ENCODE measurements at regions not wholly inside any gene's neighbourhood (a gene's known extent, or its start where the extent isn't known, plus 50 kb on each side); places are given as distances from the start of the nearest gene placed in this dataset.

DNA sequence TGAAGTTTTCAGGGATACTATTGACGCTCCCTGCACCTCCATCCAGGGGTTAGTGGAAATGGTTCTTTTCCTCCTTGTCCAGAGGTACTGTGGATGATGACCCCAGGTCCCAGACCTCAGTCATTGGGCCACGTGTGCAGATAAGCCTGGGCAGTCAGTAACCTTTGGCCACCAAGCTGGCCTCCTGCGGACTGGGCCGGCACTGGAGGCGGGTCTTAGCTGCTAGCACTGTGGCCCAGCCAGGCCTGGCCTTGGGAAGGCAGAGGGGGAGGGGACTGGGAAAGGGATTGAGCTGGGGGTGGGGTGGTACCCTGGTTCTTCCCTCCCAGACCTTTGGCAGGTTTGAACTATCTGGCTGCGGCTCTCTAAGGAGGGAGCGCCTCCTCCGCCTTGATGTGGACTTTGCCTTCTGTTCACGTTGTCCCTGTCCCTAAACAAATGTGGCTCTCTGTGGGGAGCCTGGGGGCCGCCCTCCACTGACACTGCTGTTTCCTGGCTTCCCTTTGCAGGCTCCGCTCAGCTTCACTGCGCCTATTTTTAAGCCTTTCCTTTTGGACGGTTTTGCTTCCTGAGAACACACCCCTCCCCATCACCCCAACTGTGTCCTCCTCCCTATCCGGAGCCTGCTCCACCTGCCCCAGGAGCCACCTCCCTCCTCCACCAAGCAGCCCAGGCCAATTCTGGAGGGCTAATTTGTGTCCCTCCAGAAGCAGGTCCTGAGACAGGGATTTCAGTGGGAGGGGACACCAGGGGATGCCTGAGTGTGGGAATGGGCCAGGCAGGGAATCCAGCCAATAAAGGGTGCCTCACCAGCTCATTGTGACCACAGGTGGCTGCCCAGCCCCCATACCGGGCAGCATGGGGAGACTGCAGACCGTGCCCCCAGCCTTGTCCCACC, 251.9 kb downstream of the SEC14L1 start:
- H3K9me3 Mint-ChIP-seq, result no peaks in the 10 kb centered on the region
- ATAC-seq (replicated peaks; ENCODE audit: extremely low read depth, poor library complexity, severe bottlenecking) (no peak), DNase-seq (ENCODE audit: low spot score in 2 of 2) (no peak)
- H3K4me1 Mint-ChIP-seq, result peaks cover 85% of the 10 kb centered on the region
- peak overlapping the region; percentile 55 for H3K4me3 Mint-ChIP-seq
- H3K27ac Mint-ChIP-seq (ENCODE audit: low read depth), result peak overlapping the region; percentile 71
- no peaks in the 10 kb centered on the region for H3K27me3 Mint-ChIP-seq
- peaks cover 8% of the 10 kb centered on the region for H3K36me3 Mint-ChIP-seq (ENCODE audit: insufficient read depth)

DNA sequence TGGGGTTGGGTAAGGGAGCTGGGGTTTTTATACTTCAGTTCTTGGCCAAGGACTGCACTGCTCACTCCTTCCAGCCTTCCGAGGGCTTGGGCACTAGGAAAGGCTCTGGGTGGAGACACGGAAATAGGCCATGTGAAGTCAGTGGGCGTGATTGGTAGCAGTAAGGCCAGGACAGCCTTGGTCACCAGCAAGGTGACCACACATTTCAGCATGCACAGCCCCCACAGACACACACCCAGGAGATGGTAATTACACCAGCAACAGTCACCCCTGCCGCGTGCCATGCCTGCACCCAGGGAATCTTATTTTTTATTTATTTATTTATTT, 252.5 kb downstream of the SEC14L1 start:
- no peak for DNase-seq (ENCODE audit: low spot score in 2 of 2)
- no peaks in the 10 kb centered on the region for H3K9me3 Mint-ChIP-seq
- peak overlapping the region; percentile 55 for H3K4me3 Mint-ChIP-seq
- H3K27ac Mint-ChIP-seq (ENCODE audit: low read depth), result no peak overlapping the region
- ATAC-seq (replicated peaks; ENCODE audit: extremely low read depth, poor library complexity, severe bottlenecking), result no peak
- H3K4me1 Mint-ChIP-seq, result peaks cover 86% of the 10 kb centered on the region
- peaks cover 5% of the 10 kb centered on the region for H3K36me3 Mint-ChIP-seq (ENCODE audit: insufficient read depth)
- H3K27me3 Mint-ChIP-seq, result no peaks in the 10 kb centered on the region

DNA sequence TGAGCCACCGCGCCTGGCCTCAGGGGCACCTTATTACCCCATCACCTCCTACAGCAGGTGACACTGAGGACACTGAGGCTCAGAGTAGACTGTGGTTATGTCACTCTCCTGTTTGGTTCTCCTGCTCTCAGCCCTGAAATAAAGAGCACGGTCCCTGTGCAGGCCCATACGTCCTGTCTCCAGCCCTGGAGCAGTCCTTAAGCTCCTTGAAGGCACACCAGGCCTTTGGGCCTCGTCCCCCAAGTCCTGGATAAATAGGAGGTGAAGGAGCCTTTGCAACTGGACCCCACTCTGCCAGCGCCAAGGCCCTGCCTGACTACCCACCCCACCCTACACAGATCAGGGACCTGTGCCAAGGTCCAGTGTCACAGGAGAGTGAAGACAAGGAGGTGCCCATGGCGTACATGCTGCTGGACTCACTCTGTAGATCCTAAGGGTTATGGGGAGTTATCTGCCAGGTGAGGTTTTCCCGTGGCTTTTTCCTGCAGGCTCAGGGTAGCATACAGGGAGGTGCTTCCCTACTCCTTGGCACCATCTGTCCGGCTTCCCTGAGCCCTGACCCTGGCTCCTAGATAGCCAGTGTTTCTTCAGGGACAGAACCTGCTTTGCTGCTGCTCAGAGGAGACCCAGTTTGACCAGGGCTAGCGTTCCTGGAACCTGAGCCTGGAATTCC, 253.2 kb downstream of the SEC14L1 start:
- H3K27ac Mint-ChIP-seq (ENCODE audit: low read depth), result peak overlapping the region; percentile 44
- no peaks in the 10 kb centered on the region for H3K9me3 Mint-ChIP-seq
- H3K4me1 Mint-ChIP-seq, result peaks cover 86% of the 10 kb centered on the region
- no peak overlapping the region for H3K4me3 Mint-ChIP-seq
- H3K36me3 Mint-ChIP-seq (ENCODE audit: insufficient read depth), result peaks cover 5% of the 10 kb centered on the region
- DNase-seq (ENCODE audit: low spot score in 2 of 2) (no peak), ATAC-seq (replicated peaks; ENCODE audit: extremely low read depth, poor library complexity, severe bottlenecking) (no peak)
- no peaks in the 10 kb centered on the region for H3K27me3 Mint-ChIP-seq

DNA sequence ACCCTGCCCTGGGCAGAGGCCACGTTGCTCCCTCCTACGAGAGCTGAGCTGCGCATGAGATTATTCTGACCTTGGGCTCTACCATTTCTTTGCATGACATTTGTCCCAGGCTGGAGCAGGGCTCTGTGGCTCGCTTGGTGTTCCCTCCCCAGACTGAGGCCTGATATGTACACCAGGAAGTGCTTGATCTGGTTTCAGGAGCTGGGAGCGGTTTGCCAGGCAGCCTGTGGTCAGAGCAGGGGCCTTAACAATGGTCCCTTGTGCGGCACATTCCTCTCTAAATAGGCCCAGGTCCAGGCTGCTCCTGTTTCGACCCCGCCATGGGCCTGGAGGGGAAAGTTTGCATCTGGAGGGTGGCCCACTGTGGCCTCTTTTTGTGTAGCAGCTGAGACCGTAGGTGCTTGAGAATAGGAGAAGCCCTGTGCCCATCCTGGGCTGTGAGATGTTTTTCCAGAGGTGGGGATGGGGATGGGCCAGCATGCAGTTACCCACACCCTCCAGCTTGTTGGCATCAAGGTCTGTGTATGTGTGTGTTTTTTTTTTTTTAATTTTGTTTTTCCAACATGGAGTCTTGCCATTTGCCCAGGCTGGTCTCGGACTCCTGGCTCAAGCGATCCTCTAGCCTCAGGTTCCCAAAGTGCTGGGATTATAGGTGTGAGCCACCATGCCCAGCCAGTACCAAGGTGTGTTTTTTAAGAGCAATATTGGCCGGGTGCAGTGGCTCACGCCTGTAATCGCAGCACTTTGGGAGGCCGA, 253.9 kb downstream of the SEC14L1 start:
- Mint-ChIP-seq H3K4me3 (no peak overlapping the region), H3K9me3 (no peaks in the 10 kb centered on the region), H3K36me3 (ENCODE audit: insufficient read depth) (peaks cover 2% of the 10 kb centered on the region), H3K27me3 (no peaks in the 10 kb centered on the region), H3K27ac (ENCODE audit: low read depth) (no peak overlapping the region), H3K4me1 (peaks cover 86% of the 10 kb centered on the region)
- ATAC-seq (replicated peaks; ENCODE audit: extremely low read depth, poor library complexity, severe bottlenecking) (no peak), DNase-seq (ENCODE audit: low spot score in 2 of 2) (no peak)

DNA sequence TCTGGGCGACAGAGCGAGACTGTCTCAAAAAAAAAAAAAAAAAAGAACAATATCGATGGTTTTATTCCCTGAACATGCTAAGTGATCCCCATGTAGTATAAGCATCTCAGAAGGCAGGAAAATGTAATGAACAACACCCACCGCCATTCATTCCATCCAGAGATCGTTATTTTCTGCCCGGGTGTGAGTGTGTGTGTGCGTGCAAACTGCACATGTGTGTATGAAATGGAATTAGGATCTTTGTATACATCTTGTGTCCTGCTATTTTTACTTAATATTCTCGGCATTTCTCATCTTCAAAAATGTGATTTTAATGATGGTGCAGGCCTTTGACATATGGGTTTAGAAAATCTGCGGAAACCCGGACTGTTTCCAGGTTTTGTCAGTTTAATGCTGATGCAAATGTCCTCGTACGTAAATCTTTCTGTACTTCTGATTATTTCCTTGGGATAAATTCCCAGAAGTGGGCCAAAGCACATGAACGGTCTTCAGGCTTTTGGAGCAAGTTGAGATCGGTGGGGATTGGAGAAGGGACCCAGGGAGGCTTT, 254.8 kb downstream of the SEC14L1 start:
- no peaks in the 10 kb centered on the region for H3K9me3 Mint-ChIP-seq
- H3K36me3 Mint-ChIP-seq (ENCODE audit: insufficient read depth), result peaks cover 4% of the 10 kb centered on the region
- no peak overlapping the region for H3K27ac Mint-ChIP-seq (ENCODE audit: low read depth)

DNA sequence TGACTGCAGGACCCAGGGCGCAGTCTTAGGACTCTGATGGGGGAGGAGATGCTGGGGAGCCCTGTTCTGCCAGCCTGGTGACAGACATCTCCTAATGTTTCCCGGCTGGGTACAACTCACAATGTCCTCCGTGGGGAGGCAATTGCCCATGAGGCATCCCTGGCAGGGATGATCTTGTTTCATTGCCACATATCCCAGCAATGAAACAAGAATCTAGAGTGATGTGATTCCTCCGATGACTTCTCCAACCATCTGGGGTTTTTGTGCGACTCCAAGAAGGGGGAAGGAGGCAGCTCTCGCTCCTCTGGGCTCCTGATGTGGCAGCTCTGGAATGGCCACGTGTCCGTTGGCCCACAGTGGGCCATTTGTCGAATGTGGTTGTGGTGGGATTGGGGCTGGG, 255.8 kb downstream of the SEC14L1 start:
- ATAC-seq (replicated peaks; ENCODE audit: extremely low read depth, poor library complexity, severe bottlenecking) (no peak), DNase-seq (ENCODE audit: low spot score in 2 of 2) (no peak)
- no peak overlapping the region for H3K27ac Mint-ChIP-seq (ENCODE audit: low read depth)
- H3K9me3 Mint-ChIP-seq, result no peaks in the 10 kb centered on the region
- peaks cover 89% of the 10 kb centered on the region for H3K4me1 Mint-ChIP-seq
- no peaks in the 10 kb centered on the region for H3K27me3 Mint-ChIP-seq
- no peak overlapping the region for H3K4me3 Mint-ChIP-seq
- H3K36me3 Mint-ChIP-seq (ENCODE audit: insufficient read depth), result peaks cover 9% of the 10 kb centered on the region

More for the DNA sequence above, 254.8 kb downstream of the SEC14L1 start:
- ATAC-seq (replicated peaks; ENCODE audit: extremely low read depth, poor library complexity, severe bottlenecking), result no peak
- Mint-ChIP-seq H3K4me1 (peaks cover 90% of the 10 kb centered on the region), H3K27me3 (no peaks in the 10 kb centered on the region), H3K4me3 (no peak overlapping the region)
- no peak for DNase-seq (ENCODE audit: low spot score in 2 of 2)

DNA sequence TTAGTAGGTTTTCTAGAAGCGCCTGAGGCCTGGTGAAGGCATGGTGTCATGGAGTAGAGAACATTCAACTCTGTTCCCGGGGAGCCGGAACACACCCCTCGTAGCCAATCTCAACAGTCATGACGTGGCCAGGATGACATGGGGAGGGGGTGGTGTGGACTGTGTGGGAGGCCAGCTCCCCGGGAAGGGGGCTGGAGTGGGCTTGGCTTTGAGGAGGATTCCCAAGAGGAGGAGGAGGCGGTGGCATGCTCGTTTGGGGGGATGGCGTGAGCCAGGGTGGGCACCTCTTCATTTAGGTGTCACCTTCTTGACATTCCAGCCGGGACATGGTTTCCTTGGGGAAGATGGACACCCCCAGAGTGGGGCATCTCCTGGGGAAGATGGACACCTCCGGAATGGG, 257.5 kb downstream of the SEC14L1 start:
- no peaks in the 10 kb centered on the region for H3K9me3 Mint-ChIP-seq
- peak overlapping the region; percentile 85 for H3K27ac Mint-ChIP-seq (ENCODE audit: low read depth)
- peaks cover 88% of the 10 kb centered on the region for H3K4me1 Mint-ChIP-seq
- no peaks in the 10 kb centered on the region for H3K27me3 Mint-ChIP-seq
- no peak for ATAC-seq (replicated peaks; ENCODE audit: extremely low read depth, poor library complexity, severe bottlenecking)
- no peak for DNase-seq (ENCODE audit: low spot score in 2 of 2)
- H3K36me3 Mint-ChIP-seq (ENCODE audit: insufficient read depth), result peaks cover 12% of the 10 kb centered on the region
- no peak overlapping the region for H3K4me3 Mint-ChIP-seq

DNA sequence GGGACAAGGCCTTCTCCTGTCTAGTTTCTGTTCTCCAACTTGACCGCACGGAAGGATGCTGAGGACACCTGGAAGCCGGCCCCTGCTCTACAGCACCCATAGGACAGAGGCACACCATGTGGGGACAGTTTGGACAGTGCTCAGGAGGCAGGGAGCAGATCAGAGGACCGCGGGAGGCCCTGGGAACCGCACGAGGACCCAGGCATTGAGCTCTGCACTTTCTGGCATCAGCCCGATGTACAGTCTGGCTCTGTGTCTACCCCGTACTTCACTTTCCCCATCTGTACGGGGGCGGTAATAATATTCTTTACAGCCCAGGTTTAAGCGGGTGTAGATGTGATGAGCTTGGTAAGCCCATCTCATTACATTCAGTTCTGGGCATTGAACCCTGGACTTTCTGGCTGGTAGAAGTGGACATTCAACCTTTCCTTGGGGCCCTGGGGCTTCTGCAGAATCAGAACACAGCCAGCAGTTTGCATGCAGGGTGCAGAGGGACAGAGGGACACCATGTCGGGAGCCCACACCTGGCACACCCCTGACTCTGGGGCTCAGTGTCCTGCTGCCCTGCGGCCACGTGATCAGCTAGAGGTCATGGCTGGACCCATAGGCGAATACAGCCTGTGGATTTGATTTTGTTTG, 258.7 kb downstream of the SEC14L1 start:
- H3K9me3 Mint-ChIP-seq, result no peaks in the 10 kb centered on the region
- H3K27ac Mint-ChIP-seq (ENCODE audit: low read depth), result peak overlapping the region; percentile 94
- H3K36me3 Mint-ChIP-seq (ENCODE audit: insufficient read depth), result peaks cover 14% of the 10 kb centered on the region
- H3K4me3 Mint-ChIP-seq, result peak overlapping the region; percentile 92
- DNase-seq (ENCODE audit: low spot score in 2 of 2) (no peak), ATAC-seq (replicated peaks; ENCODE audit: extremely low read depth, poor library complexity, severe bottlenecking) (no peak)
- H3K27me3 Mint-ChIP-seq, result no peaks in the 10 kb centered on the region
- peaks cover 92% of the 10 kb centered on the region for H3K4me1 Mint-ChIP-seq

DNA sequence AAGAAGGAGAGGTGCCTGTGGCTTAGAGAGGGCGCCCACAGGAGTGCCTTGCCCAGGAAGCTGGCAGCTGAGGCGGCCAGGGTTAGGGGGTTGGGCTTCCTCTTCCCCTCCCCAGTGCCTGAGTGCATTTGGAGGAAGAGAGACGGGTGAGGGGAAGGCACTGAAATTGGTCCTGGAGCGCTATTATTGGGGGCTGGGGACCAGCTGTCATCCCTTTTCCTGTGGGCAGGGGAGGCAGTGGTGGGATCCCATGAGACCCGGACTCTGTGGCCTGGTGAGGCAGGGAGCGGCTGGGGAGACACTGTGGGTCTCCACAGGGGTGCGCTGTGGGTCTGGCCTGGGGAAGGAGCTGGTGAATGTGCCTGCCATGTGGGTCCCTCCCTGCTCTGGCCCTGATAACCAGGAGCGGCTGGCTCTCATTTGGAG, 259.7 kb downstream of the SEC14L1 start:
- no peaks in the 10 kb centered on the region for H3K9me3 Mint-ChIP-seq
- peaks cover 18% of the 10 kb centered on the region for H3K36me3 Mint-ChIP-seq (ENCODE audit: insufficient read depth)
- DNase-seq (ENCODE audit: low spot score in 2 of 2), result peak; percentile 56 to 65
- ATAC-seq (replicated peaks; ENCODE audit: extremely low read depth, poor library complexity, severe bottlenecking), result peak; percentile 61
- peak overlapping the region; percentile 94 for H3K27ac Mint-ChIP-seq (ENCODE audit: low read depth)
- H3K4me3 Mint-ChIP-seq, result peak overlapping the region; percentile 92
- H3K27me3 Mint-ChIP-seq, result no peaks in the 10 kb centered on the region
- peaks cover 97% of the 10 kb centered on the region for H3K4me1 Mint-ChIP-seq

DNA sequence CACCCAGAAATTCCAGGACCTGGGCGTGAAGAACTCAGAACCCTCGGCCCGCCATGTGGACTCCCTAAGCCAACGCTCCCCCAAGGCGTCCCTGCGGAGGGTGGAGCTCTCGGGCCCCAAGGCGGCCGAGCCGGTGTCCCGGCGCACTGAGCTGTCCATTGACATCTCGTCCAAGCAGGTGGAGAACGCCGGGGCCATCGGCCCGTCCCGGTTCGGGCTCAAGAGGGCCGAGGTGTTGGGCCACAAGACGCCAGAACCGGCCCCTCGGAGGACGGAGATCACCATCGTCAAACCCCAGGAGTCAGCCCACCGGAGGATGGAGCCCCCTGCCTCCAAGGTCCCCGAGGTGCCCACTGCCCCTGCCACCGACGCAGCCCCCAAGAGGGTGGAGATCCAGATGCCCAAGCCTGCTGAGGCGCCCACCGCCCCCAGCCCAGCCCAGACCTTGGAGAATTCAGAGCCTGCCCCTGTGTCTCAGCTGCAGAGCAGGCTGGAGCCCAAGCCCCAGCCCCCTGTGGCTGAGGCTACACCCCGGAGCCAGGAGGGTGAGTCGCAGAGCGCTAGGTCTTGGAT, 261.5 kb downstream of the SEC14L1 start:
- no peak for DNase-seq (ENCODE audit: low spot score in 2 of 2)
- no peak for ATAC-seq (replicated peaks; ENCODE audit: extremely low read depth, poor library complexity, severe bottlenecking)
- no peaks in the 10 kb centered on the region for H3K9me3 Mint-ChIP-seq
- H3K27me3 Mint-ChIP-seq, result no peaks in the 10 kb centered on the region
- H3K27ac Mint-ChIP-seq (ENCODE audit: low read depth), result peak overlapping the region; percentile 98
- H3K36me3 Mint-ChIP-seq (ENCODE audit: insufficient read depth), result peaks cover 22% of the 10 kb centered on the region
- peak overlapping the region; percentile 34 for H3K4me3 Mint-ChIP-seq
- H3K4me1 Mint-ChIP-seq, result peaks cover 97% of the 10 kb centered on the region

DNA sequence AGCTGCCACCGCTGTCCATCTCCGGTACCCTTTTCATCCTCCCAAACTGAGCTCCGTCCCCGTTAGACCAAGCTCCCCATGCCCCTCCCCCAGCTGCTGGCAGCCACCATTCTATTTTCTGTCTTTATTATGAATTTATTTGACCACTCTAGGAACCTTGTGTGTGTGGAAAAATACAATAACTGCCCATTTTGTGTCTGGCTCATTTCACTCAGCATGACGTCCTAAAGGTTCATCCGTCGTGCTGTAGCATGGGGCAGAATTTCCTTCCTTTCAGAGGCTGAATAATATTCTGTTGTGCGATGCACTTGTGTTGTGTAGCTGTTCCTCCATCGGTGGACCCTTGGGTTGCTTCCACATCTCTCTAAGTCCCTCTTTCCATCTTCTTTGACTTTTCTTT, 263.1 kb downstream of the SEC14L1 start:
- Mint-ChIP-seq H3K27me3 (no peaks in the 10 kb centered on the region), H3K4me1 (peaks cover 97% of the 10 kb centered on the region), H3K4me3 (peak overlapping the region; percentile 89), H3K27ac (ENCODE audit: low read depth) (peak overlapping the region; percentile 98), H3K9me3 (no peaks in the 10 kb centered on the region), H3K36me3 (ENCODE audit: insufficient read depth) (peaks cover 22% of the 10 kb centered on the region)
- DNase-seq (ENCODE audit: low spot score in 2 of 2) (no peak), ATAC-seq (replicated peaks; ENCODE audit: extremely low read depth, poor library complexity, severe bottlenecking) (no peak)
